Keratinocyte (primary cell): ENCODE measurements at regions not wholly inside any gene's neighbourhood (a gene's known extent, or its start where the extent isn't known, plus 50 kb on each side); places are given as distances from the start of the nearest gene placed in this dataset.

Experiments
- DNase-seq: peaks from one replicate; pipeline ENCODE4 v3.0.0-alpha.2; 2011; ENCODE audit warnings: low read depth, missing footprints, low spot score
- FAIRE-seq: peaks from 2 replicates; lab custom pipeline; 2011; peaks lifted over from hg19 to GRCh38; lab: Jason Lieb, UNC
- H2AFZ ChIP-seq: 2 replicates; pipeline ENCODE4 v1.6.0; 2012; ENCODE audit warnings: low read length, control low read depth, inconsistent platforms; ENCODE audit not compliant: control insufficient read depth
- H3K27ac ChIP-seq: 2 replicates; pipeline ENCODE4 v1.5.1; 2011; ENCODE audit warnings: low read length; ENCODE audit not compliant: control insufficient read depth, insufficient read depth
- H3K27me3 ChIP-seq: 3 replicates; pipeline ENCODE4 v1.6.0; 2011; ENCODE audit warnings: low read length; ENCODE audit not compliant: control insufficient read depth, insufficient read depth; ENCODE audit errors: extremely low read depth
- H3K36me3 ChIP-seq, 2 experiments: 2 replicates in 1 of 2; 3 replicates in 1 of 2; pipeline ENCODE4 v1.5.1; 2011; ENCODE audit warnings: low read length in 2 of 2, mild to moderate bottlenecking in 1 of 2; ENCODE audit not compliant: control insufficient read depth in 2 of 2, insufficient read depth in 2 of 2; ENCODE audit errors: extremely low read depth in 1 of 2
- H3K4me1 ChIP-seq: 3 replicates; pipeline ENCODE4 v1.5.1; 2011; ENCODE audit warnings: low read length; ENCODE audit not compliant: control insufficient read depth, insufficient read depth; ENCODE audit errors: extremely low read depth
- H3K4me2 ChIP-seq: 3 replicates; pipeline ENCODE4 v1.6.0; 2011; ENCODE audit warnings: low read depth, low read length; ENCODE audit not compliant: control insufficient read depth, insufficient read depth; ENCODE audit errors: extremely low read depth
- H3K4me3 ChIP-seq, 3 experiments: fragments of 200-600 bp in 1 of 3; sonication (generic) in 1 of 3; 2 replicates in 2 of 3; 3 replicates in 1 of 3; pipeline ENCODE4 v1.5.1; 2011 to 2016; ENCODE audit warnings: low read length in 3 of 3, mild to moderate bottlenecking in 3 of 3, control low read depth in 2 of 3, inconsistent platforms in 1 of 3, low read depth in 1 of 3, mixed read lengths in 1 of 3, mixed run types in 1 of 3, moderate library complexity in 1 of 3; ENCODE audit not compliant: control insufficient read depth in 2 of 3, insufficient read depth in 2 of 3; ENCODE audit errors: extremely low read depth in 1 of 3
- H3K79me2 ChIP-seq: 2 replicates; pipeline ENCODE4 v1.6.0; 2012; ENCODE audit warnings: low read length; ENCODE audit not compliant: control insufficient read depth, insufficient read depth
- H3K9ac ChIP-seq: 3 replicates; pipeline ENCODE4 v1.6.0; 2011; ENCODE audit warnings: low read length; ENCODE audit not compliant: control insufficient read depth, insufficient read depth; ENCODE audit errors: extremely low read depth
- H3K9me1 ChIP-seq: 3 replicates; pipeline ENCODE4 v1.6.0; 2011; ENCODE audit warnings: low read length; ENCODE audit not compliant: control insufficient read depth, insufficient read depth; ENCODE audit errors: extremely low read depth
- H3K9me3 ChIP-seq: 2 replicates; pipeline ENCODE4 v1.5.1; 2012; ENCODE audit warnings: low read depth, low read length; ENCODE audit not compliant: control insufficient read depth
- H4K20me1 ChIP-seq: 3 replicates; pipeline ENCODE4 v1.6.0; 2011; ENCODE audit warnings: low read length; ENCODE audit not compliant: control insufficient read depth, insufficient read depth; ENCODE audit errors: extremely low read depth
- EZH2 ChIP-seq: IDR thresholded peaks from one replicate; pipeline ENCODE4 v1.6.1; 2012; ENCODE audit warnings: inconsistent platforms, mild to moderate bottlenecking, low read length, moderate library complexity
- dilution Hi-C: fragments of 300-500 bp; cut with MboI; formaldehyde crosslinking; loops from one replicate; pipeline ENCODE4 v1.7.0; 2020; ENCODE audit warnings: low sequenced_read_pairs; ENCODE audit not compliant: extremely low pct_ligation_motif_present
- TF ChIP-seq, protein P1 (sequence below), 3 experiments: IDR thresholded peaks in 1 of 3; conservative IDR thresholded peaks in 1 of 3; optimal IDR thresholded peaks in 1 of 3; 2 replicates in 2 of 3; 3 replicates in 1 of 3; pipeline versions ENCODE3 to v1.5.1; 2011; ENCODE audit warnings: low read length in 3 of 3, mild to moderate bottlenecking in 3 of 3, moderate library complexity in 2 of 3, control low read depth in 1 of 3, inconsistent platforms in 1 of 3; ENCODE audit not compliant: insufficient read depth in 2 of 3; ENCODE audit errors: extremely low read depth in 1 of 3

DNA sequence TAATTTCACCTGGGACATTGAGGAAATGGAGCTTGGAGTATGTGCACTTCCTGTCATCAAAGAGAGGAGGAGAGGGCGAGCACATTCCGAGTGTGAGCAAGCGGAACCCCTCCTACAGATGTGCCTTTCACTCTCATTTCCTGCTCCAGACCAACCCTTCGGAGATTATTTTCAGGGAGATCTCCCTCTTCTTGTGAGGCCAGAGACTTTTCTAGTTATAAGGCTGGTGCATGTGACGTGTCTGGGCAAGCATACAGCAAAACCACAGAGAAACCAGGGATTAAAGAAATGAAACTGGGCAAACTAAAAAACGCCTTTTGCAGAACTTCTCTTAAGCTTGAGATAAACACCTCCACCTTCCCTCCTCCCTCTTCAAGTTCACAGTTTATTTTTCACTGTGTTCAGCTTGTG lies 409.2 kb upstream of the TCF4 start:
- no peaks in the 10 kb centered on the region for H3K9me1 ChIP-seq
- peak overlapping the region in 2 of 3 experiments; percentile 17 to 19 for H3K4me3 ChIP-seq
- no peaks in the 10 kb centered on the region for H3K79me2 ChIP-seq
- dilution Hi-C loops: no loop called here
- no peaks in the 10 kb centered on the region for H3K9me3 ChIP-seq
- H2AFZ ChIP-seq: peak overlapping the region; percentile 67
- no peaks in the 10 kb centered on the region for H3K36me3 ChIP-seq
- H3K9ac ChIP-seq: no peak overlapping the region
- FAIRE-seq (peak; percentile 87), DNase-seq (no peak)
- no peak overlapping the region for H3K27ac ChIP-seq
- TF ChIP-seq, protein P1, sequence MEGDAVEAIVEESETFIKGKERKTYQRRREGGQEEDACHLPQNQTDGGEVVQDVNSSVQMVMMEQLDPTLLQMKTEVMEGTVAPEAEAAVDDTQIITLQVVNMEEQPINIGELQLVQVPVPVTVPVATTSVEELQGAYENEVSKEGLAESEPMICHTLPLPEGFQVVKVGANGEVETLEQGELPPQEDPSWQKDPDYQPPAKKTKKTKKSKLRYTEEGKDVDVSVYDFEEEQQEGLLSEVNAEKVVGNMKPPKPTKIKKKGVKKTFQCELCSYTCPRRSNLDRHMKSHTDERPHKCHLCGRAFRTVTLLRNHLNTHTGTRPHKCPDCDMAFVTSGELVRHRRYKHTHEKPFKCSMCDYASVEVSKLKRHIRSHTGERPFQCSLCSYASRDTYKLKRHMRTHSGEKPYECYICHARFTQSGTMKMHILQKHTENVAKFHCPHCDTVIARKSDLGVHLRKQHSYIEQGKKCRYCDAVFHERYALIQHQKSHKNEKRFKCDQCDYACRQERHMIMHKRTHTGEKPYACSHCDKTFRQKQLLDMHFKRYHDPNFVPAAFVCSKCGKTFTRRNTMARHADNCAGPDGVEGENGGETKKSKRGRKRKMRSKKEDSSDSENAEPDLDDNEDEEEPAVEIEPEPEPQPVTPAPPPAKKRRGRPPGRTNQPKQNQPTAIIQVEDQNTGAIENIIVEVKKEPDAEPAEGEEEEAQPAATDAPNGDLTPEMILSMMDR (optimal IDR thresholded peaks at IDR 0.05 in 1 of 3, IDR thresholded peaks at IDR 0.05 in 1 of 3, conservative IDR thresholded peaks at IDR 0.05 in 1 of 3; ENCODE audit: extremely low read depth in 1 of 3, insufficient read depth in 2 of 3, low read length in 3 of 3): peak in 2 of 3 experiments; percentile 13 to 30
- no peak for TF ChIP-seq EZH2
- no peaks in the 10 kb centered on the region for H4K20me1 ChIP-seq
- H3K4me2 ChIP-seq: peak overlapping the region; percentile 50
- H3K27me3 ChIP-seq: no peaks in the 10 kb centered on the region
- peaks cover 17% of the 10 kb centered on the region for H3K4me1 ChIP-seq

DNA sequence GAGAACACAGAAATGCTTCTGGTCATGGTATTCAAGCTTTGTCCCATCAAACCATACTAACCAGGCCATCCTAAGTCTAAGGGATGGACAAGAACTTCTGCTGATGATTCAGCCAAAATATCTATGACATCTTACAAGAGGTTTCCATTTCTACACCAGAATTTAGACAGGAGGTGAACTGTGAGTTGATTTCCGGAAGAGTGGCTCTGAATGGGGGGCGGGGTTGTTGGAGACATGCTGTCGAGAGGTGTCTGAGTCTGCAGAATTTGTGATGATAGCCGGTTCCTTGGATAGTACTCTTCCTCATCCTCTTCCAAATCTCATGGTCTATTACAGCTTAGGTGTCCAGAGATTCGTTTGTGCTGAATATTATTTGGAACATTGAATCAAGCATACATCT lies 408.7 kb upstream of the TCF4 start:
- no peak for FAIRE-seq
- H3K36me3 ChIP-seq: no peaks in the 10 kb centered on the region
- peak overlapping the region; percentile 50 for H3K4me2 ChIP-seq

More for the DNA sequence above, 408.7 kb upstream of the TCF4 start:
- dilution Hi-C loops: no loop called here
- Histone ChIP-seq H4K20me1 (no peaks in the 10 kb centered on the region), H3K79me2 (no peaks in the 10 kb centered on the region), H3K9me1 (no peaks in the 10 kb centered on the region), H3K9ac (no peak overlapping the region), H3K4me3 (peak overlapping the region in 2 of 3 experiments; percentile 17 to 19), H3K9me3 (no peaks in the 10 kb centered on the region), H2AFZ (peak overlapping the region; percentile 67), H3K4me1 (peaks cover 17% of the 10 kb centered on the region), H3K27me3 (no peaks in the 10 kb centered on the region), H3K27ac (no peak overlapping the region)
- TF ChIP-seq, protein P1 (optimal IDR thresholded peaks at IDR 0.05 in 1 of 3, IDR thresholded peaks at IDR 0.05 in 1 of 3, conservative IDR thresholded peaks at IDR 0.05 in 1 of 3; ENCODE audit: extremely low read depth in 1 of 3, insufficient read depth in 2 of 3, low read length in 3 of 3): no peak
- no peak for TF ChIP-seq EZH2
- DNase-seq: no peak
